ENCODE measurements at regions not wholly inside any gene's neighbourhood (a gene's known extent, or its start where the extent isn't known, plus 50 kb on each side); places are given as distances from the start of the nearest gene placed in this dataset.
"Not testable (repeated sequence)": the region's sequence is repeated elsewhere in the genome, so short reads cannot be mapped to it uniquely, and the experiment has no call there.

GRCh38 chr2:132324005-132324404 lies 92.6 kb upstream of the GPR39 start:
- DNase-seq (ENCODE audit: low spot score) = not testable (repeated sequence)

GRCh38 chr2:132332345-132333033 lies 84.1 kb upstream of the GPR39 start:
- not testable (repeated sequence) for DNase-seq (ENCODE audit: low spot score)

GRCh38 chr2:132337135-132337534 lies 79.5 kb upstream of the GPR39 start:
- not testable (repeated sequence) for DNase-seq (ENCODE audit: low spot score)

GRCh38 chr2:132337844-132338243 lies 78.8 kb upstream of the GPR39 start:
- DNase-seq (ENCODE audit: low spot score) = not testable (repeated sequence)

- DNase-seq (ENCODE audit: low spot score) = peak; percentile 89
These were observed 69.4 kb upstream of the GPR39 start for GRCh38 chr2:132347041-132347780.

GRCh38 chr2:132349092-132349687 lies 67.4 kb upstream of the GPR39 start:
- DNase-seq (ENCODE audit: low spot score) = peak; percentile 74

GRCh38 chr2:132351668-132352067 lies 64.9 kb upstream of the GPR39 start:
- DNase-seq (ENCODE audit: low spot score) = not testable (repeated sequence)

GRCh38 chr2:132352481-132353001 lies 64.1 kb upstream of the GPR39 start:
- DNase-seq (ENCODE audit: low spot score) = peak; percentile 75

- DNase-seq (ENCODE audit: low spot score) = peak; percentile 66
These were observed 63.2 kb upstream of the GPR39 start for GRCh38 chr2:132353380-132353779.

- DNase-seq (ENCODE audit: low spot score) = not testable (repeated sequence)
These were observed 55.6 kb upstream of the GPR39 start for GRCh38 chr2:132360964-132361363.

GRCh38 chr2:132361498-132361897 lies 55.1 kb upstream of the GPR39 start:
- DNase-seq (ENCODE audit: low spot score) = not testable (repeated sequence)

- not testable (repeated sequence) for DNase-seq (ENCODE audit: low spot score)
These were observed 53.3 kb upstream of the GPR39 start for GRCh38 chr2:132363352-132363751.

- not testable (repeated sequence) for DNase-seq (ENCODE audit: low spot score)
These were observed 50.6 kb upstream of the GPR39 start for GRCh38 chr2:132365963-132366362.

- no peak for DNase-seq (ENCODE audit: low spot score)
These were observed 50.0 kb upstream of the GPR39 start for GRCh38 chr2:132366421-132367180.

Measured in cerebellar cortex (tissue), 1 donor.